ENCODE measurements at regions not wholly inside any gene's neighbourhood (a gene's known extent, or its start where the extent isn't known, plus 50 kb on each side); places are given as distances from the start of the nearest gene placed in this dataset.

GRCh38 chr5:143930561-143930960 lies 118.6 kb downstream of the HMHB1 start (continued):
- TF ChIP-seq HMGXB3 (CRISPR knock-in tag; IDR thresholded peaks at IDR 0.05; ENCODE audit: borderline replicate concordance): no peak
- TF ChIP-seq, protein P1, sequence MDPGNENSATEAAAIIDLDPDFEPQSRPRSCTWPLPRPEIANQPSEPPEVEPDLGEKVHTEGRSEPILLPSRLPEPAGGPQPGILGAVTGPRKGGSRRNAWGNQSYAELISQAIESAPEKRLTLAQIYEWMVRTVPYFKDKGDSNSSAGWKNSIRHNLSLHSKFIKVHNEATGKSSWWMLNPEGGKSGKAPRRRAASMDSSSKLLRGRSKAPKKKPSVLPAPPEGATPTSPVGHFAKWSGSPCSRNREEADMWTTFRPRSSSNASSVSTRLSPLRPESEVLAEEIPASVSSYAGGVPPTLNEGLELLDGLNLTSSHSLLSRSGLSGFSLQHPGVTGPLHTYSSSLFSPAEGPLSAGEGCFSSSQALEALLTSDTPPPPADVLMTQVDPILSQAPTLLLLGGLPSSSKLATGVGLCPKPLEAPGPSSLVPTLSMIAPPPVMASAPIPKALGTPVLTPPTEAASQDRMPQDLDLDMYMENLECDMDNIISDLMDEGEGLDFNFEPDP (CRISPR knock-in tag; conservative IDR thresholded peaks at IDR 0.05): no peak
- TF ChIP-seq, protein P2, sequence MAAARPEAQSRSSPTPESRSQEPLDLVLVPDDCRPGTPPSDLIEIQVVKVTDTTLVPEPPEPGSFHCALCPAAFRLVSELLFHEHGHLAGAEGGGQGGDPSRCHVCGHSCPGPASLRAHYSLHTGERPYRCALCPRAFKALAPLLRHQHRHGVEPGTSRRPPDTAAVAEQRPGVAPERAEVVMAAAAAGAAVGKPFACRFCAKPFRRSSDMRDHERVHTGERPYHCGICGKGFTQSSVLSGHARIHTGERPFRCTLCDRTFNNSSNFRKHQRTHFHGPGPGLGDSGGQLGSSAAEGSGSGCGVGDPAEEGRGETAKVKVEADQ (CRISPR knock-in tag; IDR thresholded peaks at IDR 0.05; ENCODE audit: borderline replicate concordance): no peak
- TF ChIP-seq, protein P3, sequence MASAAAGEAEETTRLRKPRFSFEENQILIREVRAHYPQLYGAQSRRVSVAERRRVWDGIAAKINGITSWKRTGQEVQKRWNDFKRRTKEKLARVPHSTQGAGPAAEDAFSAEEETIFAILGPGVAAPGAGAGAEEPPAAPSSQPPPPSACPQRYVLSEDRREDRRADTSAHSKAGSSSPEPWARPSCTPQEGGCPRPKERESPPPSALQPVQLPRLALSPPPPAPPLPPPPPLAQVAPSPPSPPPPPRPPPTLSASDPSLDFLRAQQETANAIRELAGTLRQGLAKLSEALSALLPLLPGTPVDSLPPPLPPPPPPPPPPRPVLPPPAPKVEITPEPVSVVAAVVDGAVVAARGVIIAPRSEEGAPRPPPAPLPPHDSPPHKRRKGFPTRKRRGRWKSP (CRISPR knock-in tag; IDR thresholded peaks at IDR 0.05): no peak

DNA sequence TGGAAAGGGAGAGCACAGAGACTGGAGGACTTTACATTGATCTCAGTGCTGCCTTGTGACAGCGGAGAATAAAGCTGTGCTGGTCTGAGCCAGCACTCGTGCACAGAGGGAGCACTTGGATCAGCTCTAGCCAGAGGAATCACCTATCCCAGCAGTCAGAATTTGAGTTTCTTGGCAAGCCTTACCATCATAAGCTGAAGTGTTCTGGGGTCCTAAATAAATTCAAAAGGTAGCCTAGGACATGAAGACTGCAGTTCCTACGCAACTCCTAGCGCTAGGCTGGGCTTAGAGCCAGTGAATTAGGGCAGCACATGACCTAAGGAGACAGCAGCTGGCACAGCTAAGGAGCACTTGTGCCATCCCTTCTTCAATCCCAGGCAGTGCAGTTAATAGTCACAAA lies 119.5 kb downstream of the HMHB1 start:
- Histone ChIP-seq H3K79me2 (ENCODE audit: insufficient read depth, low read length) (no peaks in the 10 kb centered on the region), H3K4me1 (ENCODE audit: insufficient read depth, low read length) (no peaks in the 10 kb centered on the region), H2AFZ (ENCODE audit: low read length) (no peak overlapping the region), H3K27me3 (ENCODE audit: control insufficient read depth in 1 of 2, insufficient read depth in 2 of 2, low read length in 2 of 2) (no peaks in the 10 kb centered on the region), H3K36me3 (replicated peaks in 1 of 2; ENCODE audit: control insufficient read depth in 1 of 2, insufficient read depth in 2 of 2, low read length in 2 of 2) (no peaks in the 10 kb centered on the region), H3K4me3 (replicated peaks in 1 of 3; ENCODE audit: insufficient read depth in 1 of 3, low read depth in 2 of 3, low read length in 3 of 3) (no peak overlapping the region), H3K27ac (ENCODE audit: extremely low read length, insufficient read depth, low read length) (no peak overlapping the region), H3K9ac (ENCODE audit: insufficient read depth, low read depth, low read length) (no peak overlapping the region), H3K9me3 (ENCODE audit: low read length) (no peaks in the 10 kb centered on the region; the same call in 1 of the 2 replicates), H3K4me2 (ENCODE audit: low read depth, low read length) (no peak overlapping the region), H4K20me1 (ENCODE audit: insufficient read depth, low read length) (no peaks in the 10 kb centered on the region)
- no peak for ATAC-seq
- in situ Hi-C loops (cut with HindIII; ENCODE audit: extremely low pct_ligation_motif_present, low pct_unique_long_range_greater_than_20kb) (no loop called here), intact Hi-C loops (cut with micrococcal nuclease; ENCODE audit: unreplicated experiment) (no loop called here)
- CTCF ChIA-PET (ENCODE audit: low intra/inter-chr PET ratio, low total read pairs): no interaction called here
- POLR2A ChIA-PET: no interaction called here
- no peak for FAIRE-seq
- DNase-seq (ENCODE audit: low spot score): no peak
- BruUV-seq (replicated peaks): no TSS peak
- 50% methylated on average over 4 of the region's 4 CpGs for WGBS (ENCODE audit: low lambda C conversion rate)
- TF ChIP-seq ETS1 (CRISPR knock-in tag; IDR thresholded peaks at IDR 0.05): no peak
- TF ChIP-seq ZNF432 (CRISPR knock-in tag; IDR thresholded peaks at IDR 0.05; ENCODE audit: borderline replicate concordance): no peak
- peak; percentile 62; the same call in 1 of the 2 replicates for TF ChIP-seq ZNF263 (CRISPR knock-in tag; IDR thresholded peaks at IDR 0.05)
- TF ChIP-seq ZNF446 (CRISPR knock-in tag; IDR thresholded peaks at IDR 0.05): no peak
- no peak for TF ChIP-seq PRDM10 (CRISPR knock-in tag; IDR thresholded peaks at IDR 0.05; ENCODE audit: low read depth)

Data from HepG2 (cell line).